Endothelial cell of umbilical vein (primary cell): ENCODE measurements at regions not wholly inside any gene's neighbourhood (a gene's known extent, or its start where the extent isn't known, plus 50 kb on each side); places are given as distances from the start of the nearest gene placed in this dataset.

Source experiments
- BruUV-seq: library from RNA; stranded (reverse); fragments of 400-500 nt; replicated peaks from 2 replicates; lab custom pipeline; 2021; lab: Mats Ljungman, UMichigan
- CTCF ChIA-PET: fragments of 300-600, 350-600 bp; sonication (Branson Sonifier 250); formaldehyde crosslinking; loops from one replicate; lab custom pipeline; 2021; ENCODE audit warnings: antibody characterized with exemption, inconsistent platforms; lab: Charles Lee
- POLR2A ChIA-PET: fragments of 300-600, 350-600 bp; sonication (Branson Sonifier 250); formaldehyde crosslinking; loops from one replicate; lab custom pipeline; 2021; ENCODE audit warnings: antibody characterized with exemption, inconsistent platforms; lab: Charles Lee
- DNase-seq: peaks from one replicate; pipeline ENCODE4 v3.0.0-alpha.2; 2011; ENCODE audit warnings: low read depth, low spot score
- FAIRE-seq: peaks from 2 replicates; lab custom pipeline; 2011; peaks lifted over from hg19 to GRCh38; lab: Jason Lieb, UNC
- H2AFZ ChIP-seq: 2 replicates; pipeline ENCODE4 v1.6.0; 2012; ENCODE audit warnings: low read depth, low read length, control low read depth, inconsistent platforms
- H3K27ac ChIP-seq: 2 replicates; pipeline ENCODE4 v1.5.1; 2011; ENCODE audit warnings: low read depth, mild to moderate bottlenecking, control low read depth, low read length, moderate library complexity; ENCODE audit not compliant: insufficient read depth
- H3K27me3 ChIP-seq, 2 experiments: 2 replicates each; pipeline versions ENCODE4 v1.6.0 to v1.6.1; 2011; ENCODE audit warnings: low read length in 2 of 2, mixed read lengths in 1 of 2; ENCODE audit not compliant: control insufficient read depth in 2 of 2, insufficient read depth in 2 of 2
- H3K36me3 ChIP-seq, 2 experiments: 2 replicates in 1 of 2; 3 replicates in 1 of 2; pipeline ENCODE4 v1.5.1; 2011; ENCODE audit warnings: low read length in 2 of 2, mild to moderate bottlenecking in 1 of 2, moderate library complexity in 1 of 2; ENCODE audit not compliant: control insufficient read depth in 2 of 2, insufficient read depth in 2 of 2; ENCODE audit errors: extremely low read depth in 1 of 2
- H3K4me1 ChIP-seq: 3 replicates; pipeline ENCODE4 v1.5.1; 2011; ENCODE audit warnings: mild to moderate bottlenecking, low read length; ENCODE audit not compliant: control insufficient read depth, insufficient read depth; ENCODE audit errors: extremely low read depth
- H3K4me2 ChIP-seq: 2 replicates; pipeline ENCODE4 v1.6.1; 2011; ENCODE audit warnings: low read length, control low read depth, mixed read lengths; ENCODE audit not compliant: insufficient read depth
- H3K4me3 ChIP-seq, 3 experiments: fragments of 200-600 bp in 1 of 3; sonication (generic), shearing (Covaris generic) in 1 of 3; replicated peaks in 1 of 3; 2 replicates each; pipeline ENCODE4 v1.5.1; 2011 to 2016; ENCODE audit warnings: control low read depth in 3 of 3, low read length in 3 of 3, mild to moderate bottlenecking in 2 of 3, inconsistent platforms in 1 of 3, low read depth in 1 of 3, moderate library complexity in 1 of 3; ENCODE audit not compliant: insufficient read depth in 1 of 3
- H3K79me2 ChIP-seq: 2 replicates; pipeline ENCODE4 v1.6.0; 2012; ENCODE audit warnings: low read length, inconsistent platforms; ENCODE audit not compliant: control insufficient read depth, insufficient read depth
- H3K9ac ChIP-seq: replicated peaks from 2 replicates; pipeline ENCODE3; 2011; ENCODE audit warnings: low read length, control low read depth; ENCODE audit not compliant: insufficient read depth; ENCODE audit errors: extremely low read depth
- H3K9me1 ChIP-seq: replicated peaks from 3 replicates; pipeline ENCODE4 v1.6.0; 2011; ENCODE audit warnings: mild to moderate bottlenecking, low read length; ENCODE audit not compliant: control insufficient read depth, insufficient read depth; ENCODE audit errors: extremely low read depth
- H3K9me3 ChIP-seq: replicated peaks from 2 replicates; pipeline ENCODE4 v1.5.1; 2012; ENCODE audit warnings: low read length, inconsistent platforms; ENCODE audit not compliant: control insufficient read depth, insufficient read depth
- H4K20me1 ChIP-seq: replicated peaks from 2 replicates; pipeline ENCODE3; 2011; ENCODE audit warnings: mild to moderate bottlenecking, low read length; ENCODE audit not compliant: control insufficient read depth, insufficient read depth; ENCODE audit errors: extremely low read depth
- EZH2 ChIP-seq: IDR thresholded peaks from 2 replicates; pipeline ENCODE4 v1.6.1; 2012; ENCODE audit warnings: borderline replicate concordance, low read depth, mild to moderate bottlenecking, moderate library complexity, low read length, inconsistent platforms; ENCODE audit not compliant: severe bottlenecking
- FOS ChIP-seq: IDR thresholded peaks from 2 replicates; pipeline ENCODE4 v1.6.1; 2011; ENCODE audit warnings: mild to moderate bottlenecking, low read length, moderate library complexity, borderline replicate concordance; ENCODE audit not compliant: insufficient read depth
- GATA2 ChIP-seq: IDR thresholded peaks from 2 replicates; pipeline ENCODE4 v1.7.0; 2011; ENCODE audit warnings: low read depth, mild to moderate bottlenecking, moderate library complexity, mixed read lengths, low read length; ENCODE audit not compliant: insufficient read length, insufficient read depth
- JUN ChIP-seq: IDR thresholded peaks from 2 replicates; pipeline ENCODE4 v1.6.1; 2011; ENCODE audit warnings: borderline replicate concordance, low read depth; ENCODE audit not compliant: insufficient read length, insufficient read depth
- MYC ChIP-seq: IDR thresholded peaks from one replicate; pipeline ENCODE4 v1.6.1; 2011; ENCODE audit warnings: mild to moderate bottlenecking, low read depth, low read length
- POLR2A ChIP-seq: IDR thresholded peaks from 2 replicates; pipeline ENCODE4 v1.6.1; 2012; ENCODE audit warnings: low read depth, mild to moderate bottlenecking, control low read depth, low read length
- POLR2AphosphoS5 ChIP-seq: IDR thresholded peaks from 2 replicates; pipeline ENCODE4 v1.6.1; 2012; ENCODE audit warnings: low read depth, mild to moderate bottlenecking, control low read depth, low read length, moderate library complexity; ENCODE audit not compliant: insufficient read depth
- dilution Hi-C: fragments of 300-500 bp; cut with MboI; formaldehyde crosslinking; loops from one replicate; pipeline ENCODE4 v1.15.0; 2019; ENCODE audit warnings: low sequenced_read_pairs; ENCODE audit not compliant: extremely low pct_ligation_motif_present
- intact Hi-C: fragments of 100-400 bp; cut with micrococcal nuclease; formaldehyde crosslinking; loops from one replicate; pipeline ENCODE4 v1.10.0; 2022
- TF ChIP-seq, protein P1 (sequence below), 2 donors: IDR thresholded peaks; 1 replicate in 1 of 2; 2 replicates in 1 of 2; pipeline ENCODE4 v1.5.1; 2011; ENCODE audit warnings: low read length in 2 of 2, mild to moderate bottlenecking in 2 of 2, moderate library complexity in 2 of 2, control low read depth in 1 of 2, inconsistent platforms in 1 of 2, low read depth in 1 of 2; ENCODE audit not compliant: insufficient read depth in 1 of 2; ENCODE audit errors: extremely low read depth in 1 of 2
- TF ChIP-seq, protein P2 (sequence below): IDR thresholded peaks from 2 replicates; pipeline ENCODE4 v1.6.1; 2011; ENCODE audit not compliant: insufficient read depth, insufficient read length

DNA sequence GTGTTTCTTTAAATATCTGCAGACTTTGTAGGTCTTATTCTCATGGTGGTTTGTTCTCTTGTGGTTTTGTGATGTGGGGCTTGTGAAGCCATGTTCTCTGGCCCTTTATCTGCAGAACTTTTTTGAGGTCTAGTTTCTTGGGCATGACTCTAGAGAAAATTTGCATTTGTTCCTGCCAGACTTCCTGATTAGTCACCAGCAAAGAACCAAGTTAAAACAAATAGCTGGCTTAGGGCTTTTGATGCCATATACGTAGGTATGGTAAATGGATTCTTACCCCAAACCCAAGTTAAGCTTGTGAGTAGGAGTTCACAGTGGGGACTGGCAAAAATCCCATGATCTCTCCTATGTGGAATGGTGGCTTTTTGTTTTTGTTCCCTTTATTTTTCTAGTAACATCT lies 68.7 kb upstream of the IRX3 start:
- Histone ChIP-seq H3K4me3 (no peak overlapping the region), H3K27me3 (no peaks in the 10 kb centered on the region), H3K9me1 (no peaks in the 10 kb centered on the region), H3K27ac (no peak overlapping the region), H3K4me2 (no peak overlapping the region), H3K9ac (no peak overlapping the region), H3K4me1 (no peaks in the 10 kb centered on the region), H2AFZ (no peak overlapping the region), H3K79me2 (no peaks in the 10 kb centered on the region), H3K36me3 (no peaks in the 10 kb centered on the region), H3K9me3 (no peaks in the 10 kb centered on the region), H4K20me1 (no peaks in the 10 kb centered on the region)
- intact Hi-C loops (no loop called here), dilution Hi-C loops (no loop called here)
- no peak for FAIRE-seq
- CTCF ChIA-PET, result interaction anchor here (1.5 kb wide), 1 partner anchor 23 kb away, joined by 4 read pairs; no protein-coding TSS in a partner anchor
- BruUV-seq, result no TSS peak
- POLR2A ChIA-PET, result no interaction called here
- no peak for TF ChIP-seq MYC
- TF ChIP-seq, protein P1, sequence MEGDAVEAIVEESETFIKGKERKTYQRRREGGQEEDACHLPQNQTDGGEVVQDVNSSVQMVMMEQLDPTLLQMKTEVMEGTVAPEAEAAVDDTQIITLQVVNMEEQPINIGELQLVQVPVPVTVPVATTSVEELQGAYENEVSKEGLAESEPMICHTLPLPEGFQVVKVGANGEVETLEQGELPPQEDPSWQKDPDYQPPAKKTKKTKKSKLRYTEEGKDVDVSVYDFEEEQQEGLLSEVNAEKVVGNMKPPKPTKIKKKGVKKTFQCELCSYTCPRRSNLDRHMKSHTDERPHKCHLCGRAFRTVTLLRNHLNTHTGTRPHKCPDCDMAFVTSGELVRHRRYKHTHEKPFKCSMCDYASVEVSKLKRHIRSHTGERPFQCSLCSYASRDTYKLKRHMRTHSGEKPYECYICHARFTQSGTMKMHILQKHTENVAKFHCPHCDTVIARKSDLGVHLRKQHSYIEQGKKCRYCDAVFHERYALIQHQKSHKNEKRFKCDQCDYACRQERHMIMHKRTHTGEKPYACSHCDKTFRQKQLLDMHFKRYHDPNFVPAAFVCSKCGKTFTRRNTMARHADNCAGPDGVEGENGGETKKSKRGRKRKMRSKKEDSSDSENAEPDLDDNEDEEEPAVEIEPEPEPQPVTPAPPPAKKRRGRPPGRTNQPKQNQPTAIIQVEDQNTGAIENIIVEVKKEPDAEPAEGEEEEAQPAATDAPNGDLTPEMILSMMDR (IDR thresholded peaks at IDR 0.05; ENCODE audit: extremely low read depth in 1 of 2, insufficient read depth in 1 of 2, low read depth in 1 of 2, low read length in 2 of 2), result no peak
- no peak for TF ChIP-seq EZH2
- TF ChIP-seq POLR2AphosphoS5, result no peak
- TF ChIP-seq POLR2A, result no peak
- no peak for TF ChIP-seq GATA2
- TF ChIP-seq FOS, result no peak
- TF ChIP-seq JUN, result no peak
- TF ChIP-seq, protein P2, sequence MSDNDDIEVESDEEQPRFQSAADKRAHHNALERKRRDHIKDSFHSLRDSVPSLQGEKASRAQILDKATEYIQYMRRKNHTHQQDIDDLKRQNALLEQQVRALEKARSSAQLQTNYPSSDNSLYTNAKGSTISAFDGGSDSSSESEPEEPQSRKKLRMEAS, result no peak
- DNase-seq, result no peak
